GM19035 (cell line): ENCODE measurements at regions not wholly inside any gene's neighbourhood (a gene's known extent, or its start where the extent isn't known, plus 50 kb on each side); places are given as distances from the start of the nearest gene placed in this dataset.
"Not testable (repeated sequence)": the region's sequence is repeated elsewhere in the genome, so short reads cannot be mapped to it uniquely, and the experiment has no call there.

Experiments
- ATAC-seq: cut with Tn5 transposase; IDR thresholded peaks from one replicate; pipeline ENCODE4 v1.9.1; 2021; ENCODE audit not compliant: unreplicated experiment

GRCh38 chr12:28973491-28973890 is 175.6 kb upstream of the FAR2 start:
- ATAC-seq: no peak

GRCh38 chr12:28974166-28974565 is 174.9 kb upstream of the FAR2 start:
- ATAC-seq: no peak

GRCh38 chr12:28974883-28975282 is 174.2 kb upstream of the FAR2 start:
- ATAC-seq: no peak

- ATAC-seq: no peak
Observed at GRCh38 chr12:28975564-28976340, 173.3 kb upstream of the FAR2 start.

GRCh38 chr12:28980436-28980835 is 168.6 kb upstream of the FAR2 start:
- ATAC-seq: no peak

- no peak for ATAC-seq
Observed at GRCh38 chr12:28987538-28988324, 161.3 kb upstream of the FAR2 start.

- ATAC-seq: no peak
Observed at GRCh38 chr12:28988325-28988704, 160.8 kb upstream of the FAR2 start.

GRCh38 chr12:28991626-28992025 is 157.5 kb upstream of the FAR2 start:
- no peak for ATAC-seq

- no peak for ATAC-seq
Observed at GRCh38 chr12:28993720-28994119, 155.4 kb upstream of the FAR2 start.

GRCh38 chr12:28994179-28994715 is 154.8 kb upstream of the FAR2 start:
- no peak for ATAC-seq

GRCh38 chr12:28996688-28997087 is 152.4 kb upstream of the FAR2 start:
- ATAC-seq: no peak

- no peak for ATAC-seq
Observed at GRCh38 chr12:28998662-28999120, 150.4 kb upstream of the FAR2 start.

GRCh38 chr12:29004066-29004935 is 144.8 kb upstream of the FAR2 start:
- no peak for ATAC-seq

GRCh38 chr12:29004936-29005304 is 144.2 kb upstream of the FAR2 start:
- no peak for ATAC-seq

- no peak for ATAC-seq
Observed at GRCh38 chr12:29008786-29009185, 140.3 kb upstream of the FAR2 start.

GRCh38 chr12:29012673-29013072 is 136.4 kb upstream of the FAR2 start:
- ATAC-seq: no peak

GRCh38 chr12:29017532-29017931 is 131.5 kb upstream of the FAR2 start:
- not testable (repeated sequence) for ATAC-seq

GRCh38 chr12:29023436-29024076 is 125.5 kb upstream of the FAR2 start:
- ATAC-seq: no peak

- no peak for ATAC-seq
Observed at GRCh38 chr12:29024117-29024516, 125.0 kb upstream of the FAR2 start.

- ATAC-seq: no peak
Observed at GRCh38 chr12:29025937-29026336, 123.1 kb upstream of the FAR2 start.

- no peak for ATAC-seq
Observed at GRCh38 chr12:29026419-29026818, 122.7 kb upstream of the FAR2 start.
